Fibroblast of lung (primary cell): ENCODE measurements at regions not wholly inside any gene's neighbourhood (a gene's known extent, or its start where the extent isn't known, plus 50 kb on each side); places are given as distances from the start of the nearest gene placed in this dataset.

Experiments
- DNase-seq, 2 donors: peaks; one replicate each; pipeline versions ENCODE4 v3.0.0 to v3.0.0-alpha.2; 2010; ENCODE audit warnings: low read depth in 2 of 2
- H2AFZ ChIP-seq: 2 replicates; pipeline ENCODE4 v1.5.1; 2012; ENCODE audit warnings: low read length, control low read depth, inconsistent platforms
- H3K27ac ChIP-seq: 2 replicates; pipeline ENCODE4 v1.5.1; 2011; ENCODE audit warnings: low read length, control low read depth; ENCODE audit not compliant: insufficient read depth
- H3K27me3 ChIP-seq: 2 replicates; pipeline ENCODE4 v1.5.1; 2011; ENCODE audit warnings: mild to moderate bottlenecking, low read length; ENCODE audit not compliant: control insufficient read depth, insufficient read depth
- H3K36me3 ChIP-seq: 2 replicates; pipeline ENCODE4 v1.5.1; 2011; ENCODE audit warnings: low read length; ENCODE audit not compliant: control insufficient read depth, insufficient read depth
- H3K4me1 ChIP-seq: 2 replicates; pipeline ENCODE4 v1.5.1; 2011; ENCODE audit warnings: low read length; ENCODE audit not compliant: control insufficient read depth, insufficient read depth; ENCODE audit errors: extremely low read depth
- H3K4me2 ChIP-seq: 2 replicates; pipeline ENCODE4 v1.5.1; 2011; ENCODE audit warnings: low read length, control low read depth; ENCODE audit not compliant: insufficient read depth; ENCODE audit errors: extremely low read depth
- H3K4me3 ChIP-seq, 4 experiments: fragments of 200-600 bp in 1 of 4; sonication (generic) in 1 of 4; replicated peaks in 1 of 4; 2 replicates each; pipeline ENCODE4 v1.5.1; 2011 to 2016; ENCODE audit warnings: low read length in 4 of 4, low read depth in 3 of 4, mild to moderate bottlenecking in 3 of 4, control low read depth in 2 of 4, inconsistent platforms in 1 of 4, mixed read lengths in 1 of 4; ENCODE audit not compliant: insufficient read depth in 1 of 4; ENCODE audit errors: control extremely low read depth in 1 of 4
- H3K79me2 ChIP-seq: 2 replicates; pipeline ENCODE4 v1.5.1; 2012; ENCODE audit warnings: mild to moderate bottlenecking, low read length, inconsistent platforms; ENCODE audit not compliant: control insufficient read depth, insufficient read depth
- H3K9ac ChIP-seq: 2 replicates; pipeline ENCODE4 v1.5.1; 2011; ENCODE audit warnings: mild to moderate bottlenecking, low read length, control low read depth; ENCODE audit not compliant: insufficient read depth
- H3K9me3 ChIP-seq: 2 replicates; pipeline ENCODE4 v1.5.1; 2012; ENCODE audit warnings: low read depth, low read length; ENCODE audit not compliant: control insufficient read depth, insufficient read depth
- H4K20me1 ChIP-seq: 2 replicates; pipeline ENCODE4 v1.5.1; 2011; ENCODE audit warnings: low read length; ENCODE audit not compliant: control insufficient read depth, insufficient read depth; ENCODE audit errors: extremely low read depth
- CTCF ChIP-seq, 2 donors: IDR thresholded peaks in 1 of 2; conservative IDR thresholded peaks in 1 of 2; 1 replicate in 1 of 2; 2 replicates in 1 of 2; pipeline ENCODE4 v1.5.1; 2011 to 2012; ENCODE audit warnings: low read length in 2 of 2, control low read depth in 1 of 2, inconsistent platforms in 1 of 2, low read depth in 1 of 2, mild to moderate bottlenecking in 1 of 2
- EZH2 ChIP-seq: IDR thresholded peaks from 2 replicates; pipeline ENCODE4 v1.5.1; 2012; ENCODE audit warnings: low read length, control low read depth, mild to moderate bottlenecking; ENCODE audit errors: missing control alignments

DNA sequence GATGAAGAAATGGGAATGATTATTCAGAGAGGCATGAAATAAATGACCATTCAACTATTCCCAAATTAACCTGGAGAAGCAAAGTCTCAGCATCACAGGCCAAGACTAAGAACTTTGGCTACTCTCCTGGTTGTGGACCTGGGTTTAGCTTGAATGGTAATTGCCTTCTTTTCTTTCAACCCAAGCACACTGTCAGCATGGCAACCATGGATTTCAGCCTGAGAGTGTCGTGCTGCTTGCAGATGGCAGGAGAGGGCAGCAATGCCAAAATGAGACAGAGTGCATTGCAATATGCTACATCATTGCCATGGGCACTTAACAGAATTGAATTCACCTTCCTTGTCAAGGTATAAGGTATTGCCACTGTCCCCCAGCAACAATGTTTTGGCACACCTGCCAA, 767.2 kb downstream of the REEP3 start:
- DNase-seq = no peak
- Histone ChIP-seq H3K27ac (no peak overlapping the region), H3K4me1 (no peaks in the 10 kb centered on the region), H3K9me3 (no peaks in the 10 kb centered on the region), H4K20me1 (no peaks in the 10 kb centered on the region), H3K36me3 (no peaks in the 10 kb centered on the region), H2AFZ (no peak overlapping the region), H3K79me2 (no peaks in the 10 kb centered on the region), H3K27me3 (no peaks in the 10 kb centered on the region), H3K4me3 (no peak overlapping the region), H3K4me2 (no peak overlapping the region), H3K9ac (no peak overlapping the region)
- no peak for TF ChIP-seq EZH2
- TF ChIP-seq CTCF (conservative IDR thresholded peaks at IDR 0.05 in 1 of 2, IDR thresholded peaks at IDR 0.05 in 1 of 2; ENCODE audit: low read depth in 1 of 2, low read length in 2 of 2) = no peak

DNA sequence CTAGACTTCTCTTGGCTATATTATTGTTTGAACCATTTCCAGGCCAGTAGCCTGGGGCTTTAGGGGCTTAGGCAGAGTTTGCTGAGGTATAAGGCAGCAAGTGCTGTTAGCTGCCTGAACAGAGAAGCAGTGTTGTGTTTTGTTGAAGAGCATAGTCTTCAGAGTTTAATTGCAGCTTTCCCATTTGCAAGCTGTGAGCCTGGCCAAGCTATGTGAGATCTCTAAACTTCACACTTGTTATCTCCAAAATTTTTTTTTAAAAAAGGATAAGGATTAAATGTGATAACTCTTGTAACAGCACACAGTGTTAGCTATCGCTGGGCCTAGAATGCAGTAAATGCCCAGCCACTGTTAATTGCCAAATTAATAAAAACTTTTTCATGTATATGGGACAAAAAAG, 782.4 kb downstream of the REEP3 start:
- H3K27me3 ChIP-seq = no peaks in the 10 kb centered on the region
- no peak overlapping the region for H3K9ac ChIP-seq
- H3K4me3 ChIP-seq = no peak overlapping the region
- no peak overlapping the region for H2AFZ ChIP-seq
- no peaks in the 10 kb centered on the region for H3K9me3 ChIP-seq
- H3K27ac ChIP-seq = no peak overlapping the region
- no peaks in the 10 kb centered on the region for H3K4me1 ChIP-seq
- no peaks in the 10 kb centered on the region for H3K36me3 ChIP-seq
- H3K4me2 ChIP-seq = no peak overlapping the region
- no peak for DNase-seq
- H4K20me1 ChIP-seq = no peaks in the 10 kb centered on the region
- H3K79me2 ChIP-seq = no peaks in the 10 kb centered on the region
- TF ChIP-seq EZH2 (no peak), CTCF (conservative IDR thresholded peaks at IDR 0.05 in 1 of 2, IDR thresholded peaks at IDR 0.05 in 1 of 2; ENCODE audit: low read depth in 1 of 2, low read length in 2 of 2) (no peak)

DNA sequence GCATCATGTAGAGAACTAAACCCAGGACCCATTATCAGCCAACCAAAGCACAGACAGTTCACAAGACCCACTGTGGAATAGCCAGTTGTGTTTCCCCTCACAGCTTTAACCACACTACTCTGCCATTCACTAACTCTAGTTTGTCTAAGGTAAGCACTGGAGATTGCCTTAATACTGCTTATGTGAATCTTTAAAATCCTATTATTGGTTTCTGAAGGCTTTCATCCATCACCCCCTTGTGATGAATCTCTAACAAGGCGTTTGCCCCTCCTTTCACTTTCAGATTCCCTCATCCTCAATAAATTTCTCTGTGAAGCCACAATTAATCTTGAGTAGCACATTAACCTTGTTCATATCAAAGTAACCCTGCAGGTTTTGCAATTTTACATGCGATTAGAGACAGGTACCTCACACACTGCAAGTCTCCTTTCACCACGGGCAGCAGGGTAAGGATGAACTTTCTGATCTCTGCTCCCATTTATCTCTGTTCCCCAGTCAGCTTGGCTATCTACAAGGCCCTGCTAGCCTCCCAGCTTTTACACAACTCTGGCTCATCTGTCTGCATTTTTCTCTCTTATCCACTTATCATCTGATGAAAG, 785.6 kb downstream of the REEP3 start:
- Histone ChIP-seq H3K27ac (no peak overlapping the region), H4K20me1 (no peaks in the 10 kb centered on the region), H3K79me2 (no peaks in the 10 kb centered on the region), H3K9ac (no peak overlapping the region), H2AFZ (no peak overlapping the region), H3K4me3 (no peak overlapping the region), H3K9me3 (no peaks in the 10 kb centered on the region), H3K4me2 (no peak overlapping the region), H3K27me3 (no peaks in the 10 kb centered on the region), H3K36me3 (no peaks in the 10 kb centered on the region), H3K4me1 (no peaks in the 10 kb centered on the region)
- no peak for DNase-seq
- no peak for TF ChIP-seq CTCF (conservative IDR thresholded peaks at IDR 0.05 in 1 of 2, IDR thresholded peaks at IDR 0.05 in 1 of 2; ENCODE audit: low read depth in 1 of 2, low read length in 2 of 2)
- TF ChIP-seq EZH2 = no peak
